Natural killer cell treated with Interleukin-12 subunit alpha and Interleukin-12 subunit beta and Interleukin-15 and Interleukin-18, amount 100 ng/mL, for 72 hours (primary cell): ENCODE measurements at regions not wholly inside any gene's neighbourhood (a gene's known extent, or its start where the extent isn't known, plus 50 kb on each side); places are given as distances from the start of the nearest gene placed in this dataset.

ENCODE experiments used
- ATAC-seq, 2 donors: fragments of 150-1000 bp; cut with Tn5 transposase in 1 of 2; sonication (Bioruptor Pico), chemical (Tn5 transposase) in 1 of 2; 2 replicates each; pipeline ENCODE4 v1.10.0; 2021
- DNase-seq: peaks from one replicate; pipeline ENCODE4 v3.0.0; 2022; ENCODE audit warnings: low spot score
- H3K27ac Mint-ChIP-seq, 2 donors: 1 replicate in 1 of 2; 2 replicates in 1 of 2; pipeline ENCODE4 v1.8.0; 2022; ENCODE audit warnings: mixed read lengths in 2 of 2, mild to moderate bottlenecking in 1 of 2, moderate library complexity in 1 of 2
- H3K27me3 Mint-ChIP-seq, 2 donors: 1 replicate in 1 of 2; 2 replicates in 1 of 2; pipeline ENCODE4 v1.8.0; 2022; ENCODE audit warnings: mixed read lengths in 2 of 2
- H3K36me3 Mint-ChIP-seq: one replicate; pipeline ENCODE4 v1.8.0; 2022; ENCODE audit warnings: mixed read lengths
- H3K4me1 Mint-ChIP-seq, 2 donors: 1 replicate in 1 of 2; 2 replicates in 1 of 2; pipeline ENCODE4 v1.8.0; 2022; ENCODE audit warnings: low read depth in 2 of 2, mixed read lengths in 2 of 2, mild to moderate bottlenecking in 1 of 2
- H3K4me3 Mint-ChIP-seq: one replicate; pipeline ENCODE4 v1.8.0; 2022; ENCODE audit warnings: mixed read lengths
- H3K9me3 Mint-ChIP-seq: 2 replicates; pipeline ENCODE4 v1.8.0; 2022; ENCODE audit warnings: mixed read lengths

DNA sequence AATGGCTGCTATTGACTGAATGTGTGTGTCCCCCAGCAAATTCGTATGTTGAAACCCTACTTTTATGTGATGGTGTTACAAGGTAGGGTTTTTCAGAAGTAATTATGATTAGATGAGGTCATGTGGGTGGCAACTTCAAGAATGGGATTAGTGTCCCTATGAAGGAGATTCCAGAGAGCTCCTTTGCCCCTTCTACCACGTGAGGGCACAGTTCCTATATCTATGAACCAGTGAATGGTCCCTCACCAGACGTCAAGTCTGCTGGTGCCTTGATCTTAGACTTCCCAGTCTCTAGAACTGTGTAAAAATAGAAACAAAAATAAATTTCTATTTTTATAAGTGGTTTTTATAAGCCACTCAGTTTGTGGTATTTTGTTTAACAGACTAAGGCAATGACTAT, 1137.6 kb upstream of the IGFBP7 start:
- no peak for ATAC-seq
- Mint-ChIP-seq H3K4me1 (no peaks in the 10 kb centered on the region), H3K27ac (no peak overlapping the region), H3K27me3 (no peaks in the 10 kb centered on the region), H3K36me3 (no peaks in the 10 kb centered on the region), H3K9me3 (no peaks in the 10 kb centered on the region), H3K4me3 (no peak overlapping the region)
- no peak for DNase-seq

DNA sequence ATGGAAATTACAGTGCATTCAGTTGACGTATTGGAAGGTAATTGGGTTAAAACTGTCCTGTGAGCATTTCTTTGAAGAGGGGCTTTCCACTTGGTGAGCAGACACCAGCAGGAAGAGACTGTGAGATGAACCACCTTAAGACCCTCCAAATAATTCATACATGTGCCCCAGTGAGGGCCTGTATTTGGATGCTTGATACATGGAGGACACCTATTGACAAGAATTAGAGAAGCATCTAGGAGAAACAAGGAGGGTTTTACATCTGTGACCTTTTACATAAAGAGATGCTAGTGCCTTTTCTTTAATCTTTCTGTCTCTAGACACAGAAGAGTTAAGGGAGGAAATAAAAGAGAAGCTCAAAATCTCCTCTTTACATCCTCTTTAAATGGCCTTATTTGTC, 1115.3 kb upstream of the IGFBP7 start:
- no peak for DNase-seq
- Mint-ChIP-seq H3K4me1 (no peaks in the 10 kb centered on the region), H3K27ac (no peak overlapping the region), H3K27me3 (no peaks in the 10 kb centered on the region), H3K9me3 (peaks cover 23% of the 10 kb centered on the region), H3K4me3 (no peak overlapping the region), H3K36me3 (no peaks in the 10 kb centered on the region)
- no peak for ATAC-seq

DNA sequence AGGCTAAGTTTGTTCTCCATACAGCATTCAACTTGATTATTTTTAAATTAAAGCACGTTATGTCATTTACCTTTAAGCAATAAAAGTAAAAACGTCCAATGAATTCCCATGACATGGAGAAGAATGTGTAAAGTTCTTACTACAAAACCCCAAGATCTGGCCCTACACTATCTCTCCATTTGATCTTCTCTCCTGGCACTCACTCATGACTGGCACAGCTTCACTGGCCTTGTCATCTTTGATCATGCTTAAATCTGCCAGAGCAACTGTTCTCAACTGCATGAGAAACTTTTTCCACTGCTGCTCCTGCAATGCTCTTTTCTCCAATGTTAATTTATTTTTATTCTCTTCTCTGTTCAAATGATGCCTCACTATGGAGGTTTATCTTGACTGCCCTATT, 1109.0 kb upstream of the IGFBP7 start:
- DNase-seq (no peak), ATAC-seq (no peak)
- no peaks in the 10 kb centered on the region for H3K4me1 Mint-ChIP-seq
- H3K4me3 Mint-ChIP-seq: no peak overlapping the region
- H3K27ac Mint-ChIP-seq: no peak overlapping the region
- peaks cover 29% of the 10 kb centered on the region for H3K9me3 Mint-ChIP-seq
- H3K36me3 Mint-ChIP-seq: peaks cover 5% of the 10 kb centered on the region
- no peaks in the 10 kb centered on the region for H3K27me3 Mint-ChIP-seq

DNA sequence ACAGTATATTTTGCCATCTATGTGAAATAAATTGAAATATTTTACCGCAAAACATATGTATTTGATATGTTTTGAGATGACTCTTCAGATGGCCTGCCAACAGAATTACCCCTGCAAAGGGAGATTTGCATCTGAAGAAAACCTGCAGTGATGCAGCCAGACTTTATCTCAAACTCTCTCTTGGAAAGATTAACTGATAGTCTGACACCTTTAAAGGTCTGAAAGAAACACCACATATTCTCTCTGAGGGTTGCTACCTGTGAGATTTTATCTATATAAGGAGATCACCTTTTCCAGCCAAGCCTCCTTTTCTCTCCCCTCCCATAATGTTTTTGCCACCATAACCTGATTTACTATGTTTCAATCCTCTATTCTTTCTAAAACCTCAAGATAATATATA, 1106.3 kb upstream of the IGFBP7 start:
- no peaks in the 10 kb centered on the region for H3K4me1 Mint-ChIP-seq
- H3K4me3 Mint-ChIP-seq: no peak overlapping the region
- ATAC-seq (no peak), DNase-seq (no peak)
- H3K27me3 Mint-ChIP-seq: no peaks in the 10 kb centered on the region
- H3K9me3 Mint-ChIP-seq: peaks cover 29% of the 10 kb centered on the region
- peaks cover 5% of the 10 kb centered on the region for H3K36me3 Mint-ChIP-seq
- no peak overlapping the region for H3K27ac Mint-ChIP-seq

DNA sequence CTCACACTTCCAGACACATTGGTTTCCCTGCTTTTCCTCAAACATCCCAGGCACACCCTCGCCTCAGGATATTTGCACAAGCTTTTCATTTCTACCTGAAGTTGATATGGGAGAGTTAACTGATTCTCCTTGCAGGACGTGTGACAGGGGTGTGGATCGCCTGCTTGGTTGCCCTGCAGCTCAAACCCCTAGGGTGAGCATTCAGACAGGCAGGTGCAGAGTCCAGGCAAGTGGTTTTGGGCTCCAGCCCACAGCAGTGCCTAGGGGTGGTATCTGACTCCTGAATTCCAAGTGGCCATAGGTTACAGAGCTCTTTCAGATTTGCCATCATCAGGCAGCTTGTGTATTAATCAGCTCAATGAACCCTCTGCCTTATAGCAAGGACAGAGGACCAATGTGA, 1104.2 kb upstream of the IGFBP7 start:
- Mint-ChIP-seq H3K9me3 (peaks cover 31% of the 10 kb centered on the region), H3K4me3 (no peak overlapping the region), H3K27me3 (no peaks in the 10 kb centered on the region), H3K4me1 (no peaks in the 10 kb centered on the region), H3K36me3 (peaks cover 3% of the 10 kb centered on the region), H3K27ac (no peak overlapping the region)
- DNase-seq (no peak), ATAC-seq (no peak)

DNA sequence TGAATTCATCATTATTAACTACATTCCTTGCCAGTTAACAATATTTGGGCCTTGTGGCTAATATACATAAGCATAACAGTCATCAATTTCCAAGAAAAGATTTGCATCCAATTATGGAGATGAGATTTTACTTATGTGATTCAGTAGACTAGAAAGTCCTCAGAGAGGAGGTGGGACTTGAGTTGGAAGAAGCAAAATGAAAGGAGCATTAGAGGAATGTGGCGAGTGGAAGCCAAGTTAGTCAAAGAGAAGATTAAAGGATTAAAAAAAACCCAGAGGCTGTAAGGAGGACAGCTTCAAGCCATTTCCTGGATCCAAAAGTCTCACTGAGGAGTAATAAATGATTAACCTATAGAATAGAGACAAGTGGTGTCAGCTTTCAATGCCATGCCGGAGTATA, 1099.4 kb upstream of the IGFBP7 start:
- no peaks in the 10 kb centered on the region for H3K4me1 Mint-ChIP-seq

DNA sequence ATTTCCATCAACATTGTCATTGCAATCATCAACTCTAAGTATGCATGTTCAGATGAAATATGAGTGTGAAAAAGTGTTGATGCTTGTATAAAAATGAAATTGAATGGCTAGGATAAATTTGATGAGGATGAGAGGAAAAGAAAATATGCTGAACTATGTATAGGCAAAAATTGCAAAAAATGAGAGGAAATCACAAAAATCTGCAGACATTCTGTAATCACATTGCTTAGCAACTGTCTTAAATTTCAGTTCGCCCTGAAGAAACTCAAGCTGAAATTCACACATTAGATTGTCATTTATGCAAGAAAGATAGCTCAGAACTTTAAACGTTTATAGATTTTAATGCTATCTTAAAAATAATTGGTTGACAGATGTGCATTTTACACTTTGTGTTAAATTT, 1098.8 kb upstream of the IGFBP7 start:
- H3K27me3 Mint-ChIP-seq: no peaks in the 10 kb centered on the region
- H3K36me3 Mint-ChIP-seq: no peaks in the 10 kb centered on the region
- no peak for DNase-seq
- peaks cover 13% of the 10 kb centered on the region for H3K9me3 Mint-ChIP-seq
- no peak overlapping the region for H3K27ac Mint-ChIP-seq
- no peak overlapping the region for H3K4me3 Mint-ChIP-seq
- ATAC-seq: no peak
- H3K4me1 Mint-ChIP-seq: no peaks in the 10 kb centered on the region

More for the DNA sequence above, 1099.4 kb upstream of the IGFBP7 start:
- ATAC-seq (no peak), DNase-seq (no peak)
- H3K36me3 Mint-ChIP-seq: no peaks in the 10 kb centered on the region
- H3K9me3 Mint-ChIP-seq: peaks cover 13% of the 10 kb centered on the region
- H3K27me3 Mint-ChIP-seq: no peaks in the 10 kb centered on the region
- H3K27ac Mint-ChIP-seq: no peak overlapping the region
- no peak overlapping the region for H3K4me3 Mint-ChIP-seq

DNA sequence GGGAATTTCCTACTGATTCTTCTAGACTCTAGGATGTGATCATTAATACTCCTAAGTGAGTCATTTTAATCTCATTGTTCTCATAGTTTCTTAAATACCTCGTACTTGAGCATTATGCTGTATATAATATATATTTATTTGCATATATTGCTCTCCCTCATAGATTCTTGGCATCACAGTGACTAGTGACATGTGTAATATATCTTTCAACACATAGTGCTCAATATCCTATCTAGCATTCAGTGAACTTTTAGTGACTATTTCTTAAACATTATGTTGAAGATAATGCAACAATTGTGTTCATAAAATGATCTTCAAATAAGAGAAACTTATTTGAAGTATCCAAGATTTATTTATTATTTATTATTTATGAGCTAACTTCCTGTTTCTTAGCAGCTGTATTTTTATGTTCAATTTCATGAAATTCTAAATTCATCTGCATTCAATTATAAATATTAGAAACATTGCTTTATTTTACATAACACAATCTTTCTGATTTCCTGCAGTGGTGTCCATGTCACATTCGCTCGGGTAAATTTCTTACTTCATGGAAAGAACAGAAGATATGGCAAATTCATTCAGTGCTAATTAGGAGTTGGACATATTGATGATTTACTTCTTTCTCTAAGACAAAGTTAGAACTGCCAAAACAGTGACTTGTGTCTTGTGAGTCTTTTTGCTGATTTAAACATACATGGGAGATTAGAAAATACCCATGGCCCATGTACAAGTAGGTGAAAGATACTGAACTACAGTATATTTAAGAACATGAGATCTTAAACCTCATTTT, 1095.5 kb upstream of the IGFBP7 start:
- Mint-ChIP-seq H3K27me3 (no peaks in the 10 kb centered on the region), H3K9me3 (no peaks in the 10 kb centered on the region), H3K4me3 (no peak overlapping the region), H3K27ac (no peak overlapping the region), H3K4me1 (no peaks in the 10 kb centered on the region), H3K36me3 (no peaks in the 10 kb centered on the region)
- no peak for ATAC-seq
- DNase-seq: no peak

DNA sequence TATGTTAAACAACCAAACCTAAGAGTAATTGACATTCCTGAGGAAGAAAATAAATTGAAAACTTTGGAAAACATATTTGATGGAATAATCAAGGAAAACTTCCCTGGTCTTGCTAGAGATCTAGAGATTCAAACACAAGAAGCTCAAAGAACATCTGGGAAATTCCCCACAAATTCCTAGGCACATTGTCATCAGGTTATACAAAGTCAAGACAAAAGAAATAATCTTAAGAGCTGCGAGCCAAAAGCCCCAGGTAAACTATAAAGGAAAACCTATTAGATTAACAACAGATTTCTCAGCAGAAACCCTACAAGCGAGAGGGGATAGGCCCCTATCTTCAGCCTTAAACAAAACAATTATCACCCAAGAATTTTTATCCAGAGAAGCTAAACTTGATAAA, 1082.0 kb upstream of the IGFBP7 start:
- Mint-ChIP-seq H3K36me3 (no peaks in the 10 kb centered on the region), H3K27ac (no peak overlapping the region), H3K4me3 (no peak overlapping the region), H3K27me3 (no peaks in the 10 kb centered on the region), H3K4me1 (no peaks in the 10 kb centered on the region), H3K9me3 (peaks cover 20% of the 10 kb centered on the region)
- no peak for DNase-seq
- no peak for ATAC-seq

DNA sequence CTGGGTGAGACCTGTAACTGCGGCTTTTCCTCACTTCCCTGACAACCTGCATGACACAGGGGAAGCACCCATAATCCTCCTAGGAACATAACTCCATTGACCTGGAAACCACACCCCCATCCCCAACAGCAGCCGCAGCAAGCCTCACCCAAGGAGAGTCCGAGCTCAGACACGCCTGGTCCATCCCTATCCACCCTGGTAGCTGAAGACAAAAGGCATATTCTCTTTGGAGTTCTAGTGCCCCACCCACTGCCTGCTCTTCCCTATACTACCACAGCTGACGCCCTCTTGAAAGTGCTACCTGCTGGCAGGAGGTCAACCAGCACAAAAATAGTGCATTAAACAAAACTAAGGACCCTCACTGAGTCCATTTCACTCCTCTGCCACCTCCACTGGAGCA, 1080.9 kb upstream of the IGFBP7 start:
- H3K27me3 Mint-ChIP-seq: no peaks in the 10 kb centered on the region

DNA sequence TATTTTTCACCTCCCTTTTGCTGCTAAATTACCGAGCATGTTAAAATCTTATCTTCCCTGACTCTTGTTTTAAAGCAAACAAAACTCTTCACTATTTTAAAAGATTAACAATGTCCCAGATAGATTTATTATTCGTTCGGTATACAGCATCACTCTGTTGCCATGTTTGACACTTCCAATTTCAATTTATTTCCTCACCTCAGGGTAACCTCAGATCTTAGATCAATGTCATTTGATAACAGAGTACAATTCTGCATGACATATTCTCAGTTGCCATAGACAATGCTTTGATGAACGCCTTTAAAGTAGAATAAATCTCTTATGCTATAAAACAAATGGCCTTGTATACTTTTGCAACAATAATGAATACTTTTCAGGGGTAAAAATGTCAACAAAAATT, 1078.1 kb upstream of the IGFBP7 start:
- H3K4me3 Mint-ChIP-seq: no peak overlapping the region
- no peaks in the 10 kb centered on the region for H3K27me3 Mint-ChIP-seq
- H3K4me1 Mint-ChIP-seq: no peaks in the 10 kb centered on the region
- no peak for ATAC-seq
- H3K27ac Mint-ChIP-seq: no peak overlapping the region
- no peaks in the 10 kb centered on the region for H3K36me3 Mint-ChIP-seq
- H3K9me3 Mint-ChIP-seq: peaks cover 19% of the 10 kb centered on the region
- no peak for DNase-seq

More for the DNA sequence above, 1080.9 kb upstream of the IGFBP7 start:
- DNase-seq (no peak), ATAC-seq (no peak)
- Mint-ChIP-seq H3K27ac (no peak overlapping the region), H3K4me1 (no peaks in the 10 kb centered on the region), H3K9me3 (peaks cover 18% of the 10 kb centered on the region), H3K36me3 (no peaks in the 10 kb centered on the region), H3K4me3 (no peak overlapping the region)

DNA sequence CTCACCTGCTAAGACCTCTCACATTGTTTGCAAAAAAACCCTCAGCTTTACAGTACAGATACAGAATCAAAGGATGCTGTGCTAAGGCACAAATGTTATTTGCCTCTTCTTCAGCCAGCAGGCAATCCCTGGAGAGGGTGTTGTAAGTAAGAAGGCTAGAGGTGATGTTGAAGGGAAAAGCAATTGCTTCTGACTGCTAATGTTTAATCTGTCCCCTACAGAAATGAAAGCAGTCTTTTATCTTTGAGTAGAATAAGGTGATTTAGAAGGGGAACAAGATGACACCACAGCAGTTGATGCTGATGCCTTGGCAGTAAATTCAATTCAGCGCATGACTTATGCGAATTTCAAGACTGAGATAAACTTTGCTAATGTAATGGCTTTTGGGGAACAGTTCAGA, 1064.8 kb upstream of the IGFBP7 start:
- Mint-ChIP-seq H3K4me1 (no peaks in the 10 kb centered on the region), H3K27ac (no peak overlapping the region)
- ATAC-seq: no peak

DNA sequence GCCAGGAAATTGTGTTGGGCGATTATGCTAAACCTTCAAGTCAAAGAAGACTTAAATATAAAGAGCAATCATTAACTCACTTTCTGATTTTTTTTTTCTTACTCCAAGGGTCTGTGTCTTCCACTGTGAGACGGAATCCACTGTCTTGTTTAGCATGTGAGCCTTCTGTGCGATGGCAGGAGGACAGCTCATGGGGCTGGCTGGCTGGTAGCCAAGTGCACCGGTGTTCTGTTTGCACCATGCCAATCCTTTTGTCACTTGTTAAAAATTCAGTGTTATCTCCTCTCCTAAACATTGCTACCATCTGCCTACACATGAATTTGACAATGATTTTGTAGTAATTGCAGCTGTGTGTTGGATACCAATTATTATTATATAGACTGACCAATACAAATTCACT, 1056.3 kb upstream of the IGFBP7 start:
- Mint-ChIP-seq H3K9me3 (peaks cover 23% of the 10 kb centered on the region), H3K27me3 (no peaks in the 10 kb centered on the region), H3K27ac (no peak overlapping the region)

More for the DNA sequence above, 1064.8 kb upstream of the IGFBP7 start:
- no peaks in the 10 kb centered on the region for H3K27me3 Mint-ChIP-seq
- peaks cover 5% of the 10 kb centered on the region for H3K9me3 Mint-ChIP-seq
- DNase-seq: no peak
- no peaks in the 10 kb centered on the region for H3K36me3 Mint-ChIP-seq
- H3K4me3 Mint-ChIP-seq: no peak overlapping the region

DNA sequence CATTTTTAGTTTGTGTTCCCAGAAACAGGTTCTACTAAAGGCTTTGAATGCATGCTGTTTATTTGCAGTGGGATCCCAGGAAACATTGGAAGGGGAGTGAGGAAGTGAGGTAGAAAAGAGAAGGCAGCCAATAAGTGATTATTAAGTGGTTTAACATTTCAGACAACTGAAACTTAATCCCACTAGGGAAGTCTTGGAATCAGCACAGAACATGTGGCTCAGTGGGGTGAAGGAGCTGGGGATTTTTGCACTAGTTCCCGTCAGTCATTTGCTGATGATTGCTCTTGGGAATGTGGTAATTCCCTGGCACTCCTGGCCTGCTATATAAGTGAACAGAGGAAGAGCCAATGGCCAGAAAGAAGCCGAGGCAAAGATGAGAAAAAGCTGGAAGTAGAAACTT, 1053.0 kb upstream of the IGFBP7 start:
- H3K27ac Mint-ChIP-seq: no peak overlapping the region
- no peaks in the 10 kb centered on the region for H3K4me1 Mint-ChIP-seq
- H3K9me3 Mint-ChIP-seq: peaks cover 15% of the 10 kb centered on the region
- ATAC-seq (no peak), DNase-seq (no peak)
- no peak overlapping the region for H3K4me3 Mint-ChIP-seq
- H3K27me3 Mint-ChIP-seq: no peaks in the 10 kb centered on the region
- H3K36me3 Mint-ChIP-seq: no peaks in the 10 kb centered on the region

More for the DNA sequence above, 1056.3 kb upstream of the IGFBP7 start:
- DNase-seq (no peak), ATAC-seq (no peak)
- H3K36me3 Mint-ChIP-seq: no peaks in the 10 kb centered on the region
- H3K4me3 Mint-ChIP-seq: no peak overlapping the region
- H3K4me1 Mint-ChIP-seq: no peaks in the 10 kb centered on the region
